Epithelial cell of esophagus (primary cell): ENCODE measurements at regions not wholly inside any gene's neighbourhood (a gene's known extent, or its start where the extent isn't known, plus 50 kb on each side); places are given as distances from the start of the nearest gene placed in this dataset.

Source experiments
- DNase-seq: peaks from one replicate; pipeline ENCODE4 v3.0.0; 2010; ENCODE audit warnings: low read depth
- H3K4me3 ChIP-seq: 2 replicates; pipeline ENCODE4 v1.5.1; 2011; ENCODE audit warnings: mild to moderate bottlenecking, low read length, control low read depth
- TF ChIP-seq, protein P1 (sequence below): IDR thresholded peaks from 2 replicates; pipeline ENCODE4 v1.5.1; 2011; ENCODE audit warnings: low read depth, mild to moderate bottlenecking, low read length, control low read depth, inconsistent platforms; ENCODE audit not compliant: insufficient read depth; ENCODE audit errors: missing control alignments

DNA sequence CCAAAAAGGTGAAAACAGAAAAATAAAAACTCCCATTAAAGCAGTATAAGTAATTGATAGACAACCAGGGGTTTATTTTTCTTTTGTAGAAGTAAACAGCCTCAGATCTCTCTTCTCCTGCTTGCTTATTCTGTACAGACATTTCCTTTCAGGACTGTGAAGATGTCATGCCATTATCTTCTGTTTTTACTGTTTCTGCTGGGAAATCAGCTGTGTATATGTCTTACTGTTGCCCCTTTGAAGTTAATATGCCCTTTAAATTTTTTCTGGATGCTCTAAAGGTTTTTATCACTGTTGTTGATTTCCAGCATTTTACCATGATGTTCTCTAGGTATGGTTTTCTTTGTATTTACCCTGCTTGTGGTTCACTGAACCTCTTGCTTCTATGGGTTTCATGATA, 199.5 kb downstream of the NXNL2 start:
- TF ChIP-seq, protein P1, sequence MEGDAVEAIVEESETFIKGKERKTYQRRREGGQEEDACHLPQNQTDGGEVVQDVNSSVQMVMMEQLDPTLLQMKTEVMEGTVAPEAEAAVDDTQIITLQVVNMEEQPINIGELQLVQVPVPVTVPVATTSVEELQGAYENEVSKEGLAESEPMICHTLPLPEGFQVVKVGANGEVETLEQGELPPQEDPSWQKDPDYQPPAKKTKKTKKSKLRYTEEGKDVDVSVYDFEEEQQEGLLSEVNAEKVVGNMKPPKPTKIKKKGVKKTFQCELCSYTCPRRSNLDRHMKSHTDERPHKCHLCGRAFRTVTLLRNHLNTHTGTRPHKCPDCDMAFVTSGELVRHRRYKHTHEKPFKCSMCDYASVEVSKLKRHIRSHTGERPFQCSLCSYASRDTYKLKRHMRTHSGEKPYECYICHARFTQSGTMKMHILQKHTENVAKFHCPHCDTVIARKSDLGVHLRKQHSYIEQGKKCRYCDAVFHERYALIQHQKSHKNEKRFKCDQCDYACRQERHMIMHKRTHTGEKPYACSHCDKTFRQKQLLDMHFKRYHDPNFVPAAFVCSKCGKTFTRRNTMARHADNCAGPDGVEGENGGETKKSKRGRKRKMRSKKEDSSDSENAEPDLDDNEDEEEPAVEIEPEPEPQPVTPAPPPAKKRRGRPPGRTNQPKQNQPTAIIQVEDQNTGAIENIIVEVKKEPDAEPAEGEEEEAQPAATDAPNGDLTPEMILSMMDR, result no peak
- no peak for DNase-seq

DNA sequence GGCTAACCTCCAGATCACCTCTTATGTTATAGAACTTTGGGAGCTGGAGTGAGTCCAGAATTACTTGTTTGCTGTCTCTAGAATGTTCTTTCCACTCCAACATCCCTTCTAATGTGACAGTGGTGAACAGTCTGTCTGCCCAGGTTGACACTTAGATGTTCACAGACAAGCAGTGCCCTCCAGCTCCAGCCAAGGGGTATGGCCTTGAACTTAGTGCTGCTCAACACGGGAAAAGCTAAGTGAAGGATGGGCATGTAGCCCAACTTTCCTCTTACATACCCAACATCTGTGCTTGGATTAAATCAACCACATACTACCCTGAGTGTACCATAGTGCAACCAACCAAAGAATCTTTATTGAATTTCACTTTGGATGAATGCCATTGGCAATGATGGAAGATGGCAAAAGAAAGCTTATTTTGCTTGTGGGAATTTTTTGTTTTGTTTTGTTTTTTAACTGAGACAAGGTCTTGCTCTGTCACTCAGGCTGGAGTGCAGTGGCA, 201.2 kb downstream of the NXNL2 start:
- no peak overlapping the region for H3K4me3 ChIP-seq
- DNase-seq, result no peak
- TF ChIP-seq, protein P1, result no peak

More for the DNA sequence above, 199.5 kb downstream of the NXNL2 start:
- no peak overlapping the region for H3K4me3 ChIP-seq

DNA sequence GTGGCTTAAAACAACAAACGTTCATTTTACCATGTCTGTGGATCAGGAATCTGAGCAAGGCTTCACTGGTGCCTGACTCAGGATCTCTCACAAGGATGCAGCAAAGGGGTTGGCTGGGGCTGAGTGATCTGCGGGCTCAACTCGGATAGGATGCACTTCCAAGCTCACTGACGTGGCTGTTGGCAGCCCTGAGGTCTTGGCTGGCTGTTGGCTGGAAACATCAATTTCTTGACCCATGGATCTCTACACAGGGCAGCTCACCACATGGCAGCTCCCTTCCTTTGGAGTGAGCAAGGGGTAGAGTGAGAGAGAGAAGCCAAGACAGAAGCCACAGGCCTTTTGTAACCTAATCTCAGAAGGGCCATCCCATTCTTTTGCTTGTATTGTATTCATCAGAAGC, 202.1 kb downstream of the NXNL2 start:
- no peak overlapping the region for H3K4me3 ChIP-seq
- TF ChIP-seq, protein P1, result no peak
- no peak for DNase-seq

DNA sequence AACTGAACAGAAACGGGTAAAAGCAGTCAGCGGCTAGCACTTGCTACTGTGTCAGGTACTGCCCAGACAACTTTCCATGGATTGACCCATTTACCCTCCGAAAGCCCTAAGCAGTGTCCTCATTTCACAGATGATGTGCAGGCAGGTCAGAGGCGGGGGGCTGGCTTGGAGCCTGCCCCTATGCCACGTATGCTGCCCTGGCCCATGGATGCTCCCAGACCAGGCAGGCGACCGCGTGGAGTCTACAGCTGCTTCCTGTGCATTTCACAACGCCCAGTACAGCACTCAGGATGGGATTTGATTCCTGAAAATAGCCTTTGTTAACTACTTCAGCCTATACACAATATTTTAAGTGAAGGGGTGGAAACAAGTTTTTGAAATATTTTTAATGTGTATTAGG, 202.9 kb downstream of the NXNL2 start:
- no peak overlapping the region for H3K4me3 ChIP-seq
- TF ChIP-seq, protein P1, result no peak
- DNase-seq, result no peak

DNA sequence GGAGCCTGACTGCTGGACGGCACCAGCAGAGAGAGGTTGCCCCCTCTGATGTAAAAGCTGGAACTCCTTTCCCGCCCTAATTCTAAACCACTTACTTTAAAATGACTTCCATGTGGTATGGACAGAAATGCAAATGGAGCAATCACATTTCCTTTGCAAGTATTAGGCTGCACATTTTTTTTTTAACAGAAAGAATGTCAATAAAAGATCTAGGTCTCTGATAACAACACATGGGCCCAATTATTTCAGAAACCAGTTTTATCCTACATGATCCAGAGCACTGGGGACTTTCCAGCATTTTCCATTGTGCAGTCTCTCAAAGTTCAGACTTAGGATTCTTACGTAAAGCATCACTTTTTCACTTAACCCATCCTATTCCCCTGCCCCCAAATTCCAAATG, 203.7 kb downstream of the NXNL2 start:
- H3K4me3 ChIP-seq, result no peak overlapping the region
- DNase-seq, result no peak
- TF ChIP-seq, protein P1, result no peak

DNA sequence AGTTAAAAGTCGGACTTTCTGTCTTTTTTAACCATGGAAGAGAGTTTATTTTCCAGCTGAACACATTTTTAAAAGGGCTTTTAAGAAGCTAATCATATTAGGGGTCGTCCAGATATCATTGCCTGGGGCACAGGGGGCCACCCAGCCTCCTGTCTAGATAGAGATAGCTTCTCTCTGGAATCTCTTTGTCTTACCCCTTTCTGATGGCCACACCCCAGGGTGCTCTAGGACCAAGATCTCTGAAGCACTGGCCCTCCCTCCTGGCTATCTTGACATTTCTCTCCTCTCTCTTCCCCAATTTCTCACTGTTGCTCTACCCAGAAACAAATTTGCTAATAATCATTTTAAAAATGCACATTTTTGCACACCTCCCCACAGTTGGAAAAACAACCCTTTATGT, 204.4 kb downstream of the NXNL2 start:
- H3K4me3 ChIP-seq, result no peak overlapping the region
- TF ChIP-seq, protein P1, result no peak
- DNase-seq, result no peak

DNA sequence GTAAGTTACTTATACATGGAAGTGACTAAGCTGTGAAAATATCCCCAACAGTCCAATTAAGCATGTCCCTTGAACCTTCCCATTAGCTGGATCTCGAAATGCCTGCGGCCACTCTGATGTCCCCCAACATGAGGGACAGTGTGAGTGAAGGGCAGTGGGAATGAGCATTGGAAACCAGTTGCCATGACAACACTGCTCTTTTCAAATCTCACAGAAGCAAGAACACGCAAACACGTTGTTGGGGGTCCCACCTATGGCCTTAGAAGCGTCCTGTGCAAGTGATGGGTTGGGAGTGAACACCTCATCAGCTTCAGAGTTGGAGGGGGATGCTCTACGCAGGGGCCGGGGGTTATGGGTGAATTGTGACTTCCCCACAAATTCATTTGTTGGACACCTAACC, 205.9 kb downstream of the NXNL2 start:
- DNase-seq, result no peak
- TF ChIP-seq, protein P1, result no peak
- H3K4me3 ChIP-seq, result no peak overlapping the region
